IPS DF 6.9 (cell line): ENCODE measurements at regions not wholly inside any gene's neighbourhood (a gene's known extent, or its start where the extent isn't known, plus 50 kb on each side); places are given as distances from the start of the nearest gene placed in this dataset.
"Not testable (repeated sequence)": the region's sequence is repeated elsewhere in the genome, so short reads cannot be mapped to it uniquely, and the experiment has no call there.

Experiments
- DNase-seq: peaks from one replicate; pipeline ENCODE4 v3.0.0-alpha.2; 2013; ENCODE audit warnings: low read depth, low spot score
- H3K27ac ChIP-seq: one replicate; pipeline ENCODE4 v1.5.1; 2013; ENCODE audit warnings: low read length, control low read depth
- H3K27me3 ChIP-seq: 2 replicates; pipeline ENCODE4 v1.6.1; 2013; ENCODE audit warnings: mild to moderate bottlenecking, low read length; ENCODE audit not compliant: control insufficient read depth, insufficient read depth
- H3K36me3 ChIP-seq: 2 replicates; pipeline ENCODE4 v1.6.1; 2013; ENCODE audit warnings: low read length; ENCODE audit not compliant: control insufficient read depth, insufficient read depth
- H3K4me1 ChIP-seq: 2 replicates; pipeline ENCODE4 v1.6.1; 2013; ENCODE audit warnings: low read length; ENCODE audit not compliant: control insufficient read depth, insufficient read depth
- H3K4me3 ChIP-seq: 2 replicates; pipeline ENCODE4 v1.5.1; 2013; ENCODE audit warnings: mild to moderate bottlenecking, low read length
- H3K9me3 ChIP-seq: 2 replicates; pipeline ENCODE4 v1.6.1; 2013; ENCODE audit warnings: low read length, inconsistent platforms; ENCODE audit not compliant: control insufficient read depth, insufficient read depth
- WGBS: extraction: QIAGEN DNeasy Blood & Tissue Kit; methylation state at CpG from one replicate; pipeline ENCODE4 v1.1.7; 2013; ENCODE audit warnings: mixed read lengths, missing lambda C conversion rate; ENCODE audit not compliant: insufficient read length, insufficient coverage; 5-methylcytosine and 5-hydroxymethylcytosine counted together

- Histone ChIP-seq H3K36me3 (no peaks in the 10 kb centered on the region), H3K9me3 (no peaks in the 10 kb centered on the region), H3K27ac (no peak overlapping the region), H3K4me3 (no peak overlapping the region), H3K4me1 (peaks cover 2% of the 10 kb centered on the region; the same call in 1 of the 2 replicates), H3K27me3 (no peaks in the 10 kb centered on the region)
- no peak for DNase-seq
These were observed 66.8 kb upstream of the JUN start for GRCh38 chr1:58850636-58851035.

- Histone ChIP-seq H3K9me3 (no peaks in the 10 kb centered on the region), H3K4me3 (no peak overlapping the region), H3K27ac (no peak overlapping the region), H3K4me1 (peaks cover 2% of the 10 kb centered on the region; the same call in 1 of the 2 replicates), H3K36me3 (no peaks in the 10 kb centered on the region), H3K27me3 (no peaks in the 10 kb centered on the region)
- no CpG with 5 or more reads among the region's 10 CpGs for WGBS
- no peak for DNase-seq
These were observed 69.1 kb upstream of the JUN start for GRCh38 chr1:58852731-58853485.

GRCh38 chr1:58854576-58854975 lies 70.7 kb upstream of the JUN start:
- Histone ChIP-seq H3K4me3 (no peak overlapping the region), H3K4me1 (peaks cover 1% of the 10 kb centered on the region; the same call in 1 of the 2 replicates), H3K27ac (no peak overlapping the region), H3K36me3 (no peaks in the 10 kb centered on the region), H3K9me3 (no peaks in the 10 kb centered on the region), H3K27me3 (no peaks in the 10 kb centered on the region)
- DNase-seq = no peak
- WGBS = no CpG with 5 or more reads among the region's 2 CpGs

- Histone ChIP-seq H3K27ac (no peak overlapping the region), H3K4me3 (no peak overlapping the region), H3K27me3 (no peaks in the 10 kb centered on the region), H3K9me3 (no peaks in the 10 kb centered on the region), H3K36me3 (no peaks in the 10 kb centered on the region), H3K4me1 (no peaks in the 10 kb centered on the region)
- no CpG with 5 or more reads among the region's 10 CpGs for WGBS
- DNase-seq = no peak
These were observed 71.7 kb upstream of the JUN start for GRCh38 chr1:58855274-58856165.

GRCh38 chr1:58856281-58856680 lies 72.4 kb upstream of the JUN start:
- H3K36me3 ChIP-seq, H3K27ac ChIP-seq, H3K4me3 ChIP-seq, H3K27me3 ChIP-seq, H3K9me3 ChIP-seq, DNase-seq, H3K4me1 ChIP-seq: not testable (repeated sequence)
- WGBS = no CpG with 5 or more reads among the region's 1 CpG

- Histone ChIP-seq H3K9me3 (no peaks in the 10 kb centered on the region), H3K36me3 (no peaks in the 10 kb centered on the region), H3K27ac (no peak overlapping the region), H3K4me1 (no peaks in the 10 kb centered on the region), H3K4me3 (no peak overlapping the region), H3K27me3 (no peaks in the 10 kb centered on the region)
- no peak for DNase-seq
- no CpG with 5 or more reads among the region's 3 CpGs for WGBS
These were observed 74.1 kb upstream of the JUN start for GRCh38 chr1:58857680-58858673.

GRCh38 chr1:58859769-58860485 lies 76.1 kb upstream of the JUN start:
- H3K4me3 ChIP-seq = no peak overlapping the region
- no peaks in the 10 kb centered on the region for H3K4me1 ChIP-seq
- DNase-seq = no peak
- no peak overlapping the region for H3K27ac ChIP-seq
- H3K36me3 ChIP-seq = no peaks in the 10 kb centered on the region
- WGBS = no CpG with 5 or more reads among the region's 3 CpGs
- no peaks in the 10 kb centered on the region for H3K9me3 ChIP-seq
- H3K27me3 ChIP-seq = no peaks in the 10 kb centered on the region

GRCh38 chr1:58861076-58861475 lies 77.2 kb upstream of the JUN start:
- WGBS = 84% methylated on average over 1 of the region's 1 CpG
- Histone ChIP-seq H3K4me3 (no peak overlapping the region), H3K27ac (no peak overlapping the region), H3K27me3 (no peaks in the 10 kb centered on the region), H3K4me1 (no peaks in the 10 kb centered on the region), H3K9me3 (no peaks in the 10 kb centered on the region), H3K36me3 (no peaks in the 10 kb centered on the region)
- no peak for DNase-seq

- Histone ChIP-seq H3K27me3 (no peaks in the 10 kb centered on the region), H3K9me3 (no peaks in the 10 kb centered on the region), H3K4me1 (no peaks in the 10 kb centered on the region), H3K36me3 (no peaks in the 10 kb centered on the region), H3K27ac (no peak overlapping the region), H3K4me3 (no peak overlapping the region)
- no peak for DNase-seq
These were observed 77.7 kb upstream of the JUN start for GRCh38 chr1:58861506-58861905.
